ENCODE measurements at regions not wholly inside any gene's neighbourhood (a gene's known extent, or its start where the extent isn't known, plus 50 kb on each side); places are given as distances from the start of the nearest gene placed in this dataset.

DNA sequence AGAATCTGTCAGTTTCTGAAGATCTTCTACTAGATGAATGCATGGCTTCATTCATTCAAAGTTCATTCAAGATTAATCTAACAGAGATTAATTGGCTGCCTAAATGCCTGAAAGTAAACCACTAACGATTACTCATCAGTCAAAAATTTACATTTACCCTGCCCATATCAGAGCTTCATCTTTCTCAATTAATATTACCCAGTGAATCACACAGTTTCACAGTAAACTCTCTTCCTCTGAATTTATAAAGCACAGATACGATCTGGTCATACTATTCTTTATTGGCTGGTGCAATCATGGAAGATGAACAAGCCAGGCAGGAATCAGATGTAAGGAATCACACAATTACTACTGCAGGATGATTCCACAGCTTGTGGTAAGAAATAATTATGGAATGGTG is 377.7 kb downstream of the SLC16A7 start:
- TF ChIP-seq POLR2A (IDR thresholded peaks at IDR 0.05; ENCODE audit: low read depth, low read length): no peak
- TF ChIP-seq POLR2AphosphoS5 (IDR thresholded peaks at IDR 0.05; ENCODE audit: low read depth, low read length): no peak
